ENCODE measurements at regions not wholly inside any gene's neighbourhood (a gene's known extent, or its start where the extent isn't known, plus 50 kb on each side); places are given as distances from the start of the nearest gene placed in this dataset.

GRCh38 chr7:25333296-25333928 is 105.1 kb upstream of the NPVF start:
- TF ChIP-seq POLR2A (IDR thresholded peaks at IDR 0.05) (no peak), CTCF (IDR thresholded peaks at IDR 0.05) (no peak)
